NCI-H2196 (cell line): ENCODE measurements at regions not wholly inside any gene's neighbourhood (a gene's known extent, or its start where the extent isn't known, plus 50 kb on each side); places are given as distances from the start of the nearest gene placed in this dataset.

Source experiments
- DNase-seq: peaks from one replicate; lab custom pipeline; 2025; ENCODE audit not compliant: unreplicated experiment; lab: John Stamatoyannopoulos, UW

GRCh38 chr21:25384782-25385181, 222.5 kb downstream of the MRPL39 start:
- no peak for DNase-seq

- DNase-seq: no peak
Observed at GRCh38 chr21:25383545-25383944, 223.7 kb downstream of the MRPL39 start.

GRCh38 chr21:25381936-25382452, 225.3 kb downstream of the MRPL39 start:
- no peak for DNase-seq

GRCh38 chr21:25375675-25376074, 231.6 kb downstream of the MRPL39 start:
- DNase-seq: no peak

- no peak for DNase-seq
Observed at GRCh38 chr21:25373126-25374082, 233.9 kb downstream of the MRPL39 start.

GRCh38 chr21:25371841-25372425, 235.3 kb downstream of the MRPL39 start:
- no peak for DNase-seq

- no peak for DNase-seq
Observed at GRCh38 chr21:25370311-25370744, 237.0 kb downstream of the MRPL39 start.

- DNase-seq: no peak
Observed at GRCh38 chr21:25369524-25370300, 237.6 kb downstream of the MRPL39 start.

GRCh38 chr21:25368531-25368930, 238.8 kb downstream of the MRPL39 start:
- DNase-seq: no peak

GRCh38 chr21:25366116-25366515, 241.2 kb downstream of the MRPL39 start:
- no peak for DNase-seq

- DNase-seq: no peak
Observed at GRCh38 chr21:25362375-25363267, 244.7 kb downstream of the MRPL39 start.

GRCh38 chr21:25361765-25362164, 245.5 kb downstream of the MRPL39 start:
- DNase-seq: no peak

- DNase-seq: no peak
Observed at GRCh38 chr21:25361097-25361496, 246.2 kb downstream of the MRPL39 start.

GRCh38 chr21:25360593-25360992, 246.7 kb downstream of the MRPL39 start:
- DNase-seq: no peak

- no peak for DNase-seq
Observed at GRCh38 chr21:25359724-25360123, 247.6 kb downstream of the MRPL39 start.

- DNase-seq: no peak
Observed at GRCh38 chr21:25350056-25350455, 257.2 kb downstream of the MRPL39 start.

- DNase-seq: no peak
Observed at GRCh38 chr21:25343774-25344545, 263.3 kb downstream of the MRPL39 start.

- DNase-seq: no peak
Observed at GRCh38 chr21:25342816-25343215, 264.5 kb downstream of the MRPL39 start.

- DNase-seq: no peak
Observed at GRCh38 chr21:25341981-25342380, 265.3 kb downstream of the MRPL39 start.

GRCh38 chr21:25338415-25338814, 268.9 kb downstream of the MRPL39 start:
- no peak for DNase-seq
